GM18505 (cell line): ENCODE measurements at regions not wholly inside any gene's neighbourhood (a gene's known extent, or its start where the extent isn't known, plus 50 kb on each side); places are given as distances from the start of the nearest gene placed in this dataset.
"Not testable (repeated sequence)": the region's sequence is repeated elsewhere in the genome, so short reads cannot be mapped to it uniquely, and the experiment has no call there.

Experiments
- ATAC-seq: cut with Tn5 transposase; IDR thresholded peaks from one replicate; pipeline ENCODE4 v1.9.1; 2021; ENCODE audit not compliant: unreplicated experiment
- POLR2A ChIP-seq: IDR thresholded peaks from 4 replicates; pipeline ENCODE4 v1.6.1; 2011; ENCODE audit warnings: borderline replicate concordance; ENCODE audit not compliant: insufficient read depth, insufficient read length; ENCODE audit errors: extremely low read depth

GRCh38 chr1:221559911-221560310 lies 182.0 kb downstream of the DUSP10 start:
- TF ChIP-seq POLR2A, result no peak

DNA sequence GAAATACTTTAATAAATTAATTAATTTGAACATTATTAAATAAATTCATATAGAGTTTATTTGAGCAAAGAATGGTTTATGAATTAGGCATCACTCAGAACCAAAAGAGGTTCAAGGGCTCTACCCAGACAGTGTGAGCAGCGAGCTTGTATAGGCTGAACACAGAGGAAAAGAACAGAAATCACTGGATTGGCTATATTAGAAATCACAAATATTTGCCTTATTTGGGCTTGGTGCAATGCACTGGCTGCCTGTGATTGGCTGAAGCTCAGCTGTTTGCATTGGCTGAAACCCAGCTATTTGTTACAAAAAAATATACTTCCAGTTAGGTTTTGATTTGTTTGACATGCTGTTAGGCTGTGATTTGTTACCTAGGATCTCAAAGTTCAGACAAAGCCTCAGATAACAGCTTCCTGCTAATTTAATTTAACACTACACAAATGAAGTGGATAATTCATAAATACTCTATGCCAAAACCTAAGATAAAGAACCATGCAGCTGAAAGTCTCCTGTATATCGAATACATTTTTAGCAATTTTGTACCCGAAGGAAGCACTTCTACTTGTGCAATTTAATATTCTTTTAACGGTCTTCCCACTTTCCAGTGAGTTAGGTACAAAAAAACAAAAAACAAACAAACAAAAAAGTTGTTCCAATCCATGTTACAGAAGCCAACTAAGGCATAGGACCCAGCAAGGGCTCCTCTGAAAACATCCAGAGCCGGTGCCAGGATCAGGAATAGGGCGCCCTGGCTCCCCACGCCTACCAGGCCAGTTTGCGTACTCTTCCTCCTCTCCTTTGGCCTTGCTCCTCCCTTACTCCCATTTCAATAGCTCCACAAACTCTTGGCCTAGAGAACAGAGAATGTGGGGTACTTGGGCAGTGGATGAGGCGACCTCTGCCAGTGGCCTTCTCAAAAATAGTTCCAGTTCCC lies 179.1 kb downstream of the DUSP10 start:
- no peak for ATAC-seq
- no peak for TF ChIP-seq POLR2A

More at GRCh38 chr1:221559911-221560310, 182.0 kb downstream of the DUSP10 start:
- ATAC-seq, result no peak

DNA sequence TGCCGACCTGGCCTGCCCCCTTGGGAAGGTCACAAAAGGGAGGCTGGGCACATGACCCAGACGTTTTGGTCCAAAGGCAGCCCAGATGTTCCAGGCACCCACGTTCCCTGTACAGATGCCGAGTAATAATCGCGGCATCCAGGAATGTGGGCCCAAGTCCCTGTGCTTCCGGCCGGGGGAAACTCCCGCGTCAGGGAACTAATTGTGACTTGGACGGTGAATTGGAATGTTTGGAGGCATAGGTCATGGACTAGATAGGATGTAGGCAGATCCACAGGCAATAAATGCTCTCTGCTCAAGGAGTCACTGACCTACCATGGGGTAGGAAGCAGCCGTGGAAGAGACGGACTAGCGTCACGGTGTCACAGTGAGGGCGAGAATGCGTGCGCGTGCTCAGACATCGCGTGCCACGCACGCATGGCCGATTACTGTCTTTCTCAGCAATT lies 178.4 kb downstream of the DUSP10 start:
- no peak for TF ChIP-seq POLR2A
- no peak for ATAC-seq

- no peak for ATAC-seq
- no peak for TF ChIP-seq POLR2A
Measured at GRCh38 chr1:221564891-221565290, 177.0 kb downstream of the DUSP10 start.

GRCh38 chr1:221565711-221566110 lies 176.2 kb downstream of the DUSP10 start:
- TF ChIP-seq POLR2A, result no peak
- ATAC-seq, result no peak

DNA sequence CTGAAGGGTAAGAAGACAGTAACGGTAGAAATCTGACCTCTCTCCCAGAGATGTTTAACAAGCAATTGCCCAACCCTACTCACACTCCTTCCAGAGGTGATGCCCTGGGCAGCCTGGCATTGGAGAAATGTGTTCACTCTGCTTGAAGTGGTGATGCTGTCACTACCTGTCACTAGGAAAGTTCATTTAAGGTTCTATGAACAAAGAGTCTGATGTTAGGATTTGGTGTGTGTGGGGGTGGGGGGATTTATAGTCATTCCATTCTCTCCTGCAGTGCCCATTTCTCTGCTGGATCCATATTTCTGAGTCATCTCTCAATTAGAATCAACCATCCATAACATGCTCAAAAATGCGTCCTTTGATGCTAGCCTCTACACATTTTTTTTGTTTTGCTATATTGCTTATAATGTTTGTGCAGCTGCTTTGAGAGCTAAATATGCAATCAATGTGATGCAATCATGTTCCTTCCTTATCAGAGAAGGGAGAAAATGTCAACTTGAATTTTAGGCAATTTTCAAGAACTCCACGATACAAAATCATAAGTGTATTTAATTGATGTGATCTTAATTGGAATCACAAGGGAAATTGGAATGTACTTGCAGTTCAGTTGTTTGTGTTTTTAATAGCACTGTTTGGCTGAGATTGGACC lies 173.9 kb downstream of the DUSP10 start:
- TF ChIP-seq POLR2A, result no peak
- ATAC-seq, result no peak

GRCh38 chr1:221573756-221574155 lies 168.1 kb downstream of the DUSP10 start:
- TF ChIP-seq POLR2A, result no peak
- ATAC-seq, result no peak

- no peak for TF ChIP-seq POLR2A
- ATAC-seq, result no peak
Measured at GRCh38 chr1:221574529-221574928, 167.4 kb downstream of the DUSP10 start.

- no peak for ATAC-seq
- TF ChIP-seq POLR2A, result no peak
Measured at GRCh38 chr1:221575605-221576004, 166.3 kb downstream of the DUSP10 start.

DNA sequence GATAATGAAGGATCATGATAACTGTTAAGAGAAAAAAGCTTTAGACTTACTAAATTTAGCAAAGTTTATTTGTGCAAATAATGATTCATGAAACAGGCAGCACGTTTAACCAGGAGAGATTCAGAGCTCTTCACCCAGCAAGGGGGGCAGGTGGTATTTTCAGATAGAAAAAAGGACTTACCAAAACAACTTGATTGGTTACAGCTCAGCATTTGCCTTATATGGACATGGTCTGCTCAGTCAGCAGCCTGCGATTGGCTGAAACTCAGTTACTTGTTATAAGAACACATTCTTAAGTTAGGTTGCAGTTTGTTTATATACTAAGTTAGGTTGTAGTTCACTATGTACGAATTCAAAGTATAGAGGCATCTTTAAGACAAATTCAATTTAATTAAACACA lies 165.6 kb downstream of the DUSP10 start:
- no peak for ATAC-seq
- no peak for TF ChIP-seq POLR2A

DNA sequence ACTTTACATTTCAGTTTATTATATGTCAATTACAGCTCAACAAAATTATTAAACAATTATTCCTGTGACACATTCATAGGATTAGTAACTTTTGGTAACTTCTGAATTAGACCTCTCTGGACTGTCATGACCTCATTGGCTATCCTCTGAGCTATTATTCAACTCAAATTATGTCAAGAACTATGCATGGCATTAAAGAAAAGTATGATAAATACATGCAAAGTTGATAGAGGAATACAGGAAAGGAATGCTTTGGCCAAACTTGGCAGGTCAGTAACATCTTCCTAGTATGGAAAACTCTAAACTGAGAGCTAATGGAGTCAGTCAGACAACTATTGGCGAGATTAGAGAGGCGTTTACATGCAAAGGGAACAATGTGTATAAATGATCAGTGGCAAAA lies 158.4 kb downstream of the DUSP10 start:
- no peak for TF ChIP-seq POLR2A
- no peak for ATAC-seq

- not testable (repeated sequence) for ATAC-seq
Measured at GRCh38 chr1:221587013-221587412, 154.9 kb downstream of the DUSP10 start.

DNA sequence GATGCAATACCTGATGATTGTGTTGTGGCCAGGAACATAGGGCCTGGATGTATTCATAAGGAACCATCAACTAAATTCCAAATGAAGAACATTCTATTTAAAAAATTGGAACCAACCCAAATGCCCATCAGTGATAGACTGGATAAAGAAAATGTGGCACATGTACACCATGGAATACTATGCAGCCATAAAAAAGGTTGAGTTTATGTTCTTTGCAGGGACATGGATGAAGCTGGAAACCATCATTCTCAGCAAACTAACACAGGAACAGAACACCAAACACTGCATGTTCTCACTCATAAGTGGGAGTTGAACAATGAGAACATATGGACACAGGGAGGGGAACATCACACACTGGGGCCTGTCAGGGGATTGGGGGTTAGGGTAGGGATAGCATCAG lies 150.6 kb downstream of the DUSP10 start:
- not testable (repeated sequence) for ATAC-seq

DNA sequence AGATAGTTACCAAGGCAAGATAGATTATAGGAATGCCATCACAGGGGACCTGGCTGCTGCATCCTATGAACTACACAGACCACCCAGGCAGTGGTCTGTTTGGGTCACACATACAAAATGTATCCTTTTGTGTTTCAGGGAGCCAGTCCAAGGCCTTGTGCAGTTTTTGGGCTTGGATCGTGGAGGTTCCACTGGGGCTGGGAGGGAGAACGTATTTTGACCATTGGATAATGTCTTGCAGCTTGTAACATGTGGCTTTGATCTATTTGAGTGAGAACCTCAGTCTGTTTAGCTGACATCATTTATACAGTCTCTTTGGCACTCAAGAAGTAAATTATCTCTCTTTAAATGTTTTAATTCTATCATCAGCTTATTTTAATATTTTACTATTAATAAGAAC lies 147.3 kb downstream of the DUSP10 start:
- no peak for TF ChIP-seq POLR2A
- ATAC-seq, result no peak
